ENCODE measurements at regions not wholly inside any gene's neighbourhood (a gene's known extent, or its start where the extent isn't known, plus 50 kb on each side); places are given as distances from the start of the nearest gene placed in this dataset.

DNA sequence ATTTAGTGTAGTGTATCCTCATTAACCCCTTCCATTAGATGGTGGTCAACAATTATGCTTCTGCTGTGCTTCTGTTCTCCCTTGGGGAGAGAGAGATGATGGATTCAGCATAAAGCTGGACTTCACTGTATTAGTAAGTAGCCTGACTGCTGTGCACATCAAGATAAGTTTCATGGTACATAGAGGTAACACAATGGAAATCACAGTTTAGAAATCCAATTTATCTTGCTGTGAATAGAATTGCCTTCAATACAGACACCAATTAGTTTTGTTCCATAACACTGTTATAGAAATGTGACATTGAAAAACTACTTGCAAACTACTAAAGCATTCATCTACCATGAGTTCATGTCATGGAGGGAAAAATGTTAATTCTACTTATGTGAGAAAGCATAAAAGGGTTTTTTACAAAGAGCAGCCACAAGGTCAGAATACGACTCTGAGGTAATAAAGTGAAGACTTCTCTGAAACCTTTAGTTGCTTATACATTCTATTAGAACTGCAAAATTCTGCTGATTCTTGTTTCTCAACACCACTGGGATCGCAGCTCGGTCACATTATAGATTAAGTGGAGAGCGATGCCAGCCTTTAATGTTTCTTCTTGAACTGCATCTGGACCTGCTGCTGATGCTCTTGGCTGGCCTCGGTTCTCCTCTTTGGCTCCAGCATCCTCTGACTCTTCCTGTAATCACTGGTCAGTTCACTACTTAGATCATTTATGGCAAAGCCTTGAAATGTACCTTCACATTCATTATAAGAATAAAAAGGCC lies 190.8 kb downstream of the ATP23 start:
- H3K4me3 ChIP-seq (ENCODE audit: low read length): no peak overlapping the region
- H3K4me2 ChIP-seq (ENCODE audit: low read length): no peak overlapping the region
- no peak for TF ChIP-seq EZH2phosphoT487 (IDR thresholded peaks at IDR 0.05; ENCODE audit: low read depth)
- TF ChIP-seq, protein P1, sequence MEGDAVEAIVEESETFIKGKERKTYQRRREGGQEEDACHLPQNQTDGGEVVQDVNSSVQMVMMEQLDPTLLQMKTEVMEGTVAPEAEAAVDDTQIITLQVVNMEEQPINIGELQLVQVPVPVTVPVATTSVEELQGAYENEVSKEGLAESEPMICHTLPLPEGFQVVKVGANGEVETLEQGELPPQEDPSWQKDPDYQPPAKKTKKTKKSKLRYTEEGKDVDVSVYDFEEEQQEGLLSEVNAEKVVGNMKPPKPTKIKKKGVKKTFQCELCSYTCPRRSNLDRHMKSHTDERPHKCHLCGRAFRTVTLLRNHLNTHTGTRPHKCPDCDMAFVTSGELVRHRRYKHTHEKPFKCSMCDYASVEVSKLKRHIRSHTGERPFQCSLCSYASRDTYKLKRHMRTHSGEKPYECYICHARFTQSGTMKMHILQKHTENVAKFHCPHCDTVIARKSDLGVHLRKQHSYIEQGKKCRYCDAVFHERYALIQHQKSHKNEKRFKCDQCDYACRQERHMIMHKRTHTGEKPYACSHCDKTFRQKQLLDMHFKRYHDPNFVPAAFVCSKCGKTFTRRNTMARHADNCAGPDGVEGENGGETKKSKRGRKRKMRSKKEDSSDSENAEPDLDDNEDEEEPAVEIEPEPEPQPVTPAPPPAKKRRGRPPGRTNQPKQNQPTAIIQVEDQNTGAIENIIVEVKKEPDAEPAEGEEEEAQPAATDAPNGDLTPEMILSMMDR (IDR thresholded peaks at IDR 0.05; ENCODE audit: low read depth, low read length): no peak
- no peaks in the 10 kb centered on the region for H3K36me3 ChIP-seq (replicated peaks; ENCODE audit: low read depth, low read length)
- no peaks in the 10 kb centered on the region for H3K27me3 ChIP-seq (ENCODE audit: low read depth, low read length)
- H3K9ac ChIP-seq (ENCODE audit: low read length): no peak overlapping the region
- H4K20me1 ChIP-seq (ENCODE audit: insufficient read depth, low read length): no peaks in the 10 kb centered on the region
- H3K27ac ChIP-seq (ENCODE audit: low read length): no peak overlapping the region
- H3K9me3 ChIP-seq (ENCODE audit: insufficient read depth, low read length): no peaks in the 10 kb centered on the region
- H2AFZ ChIP-seq (ENCODE audit: low read depth, low read length): no peak overlapping the region
- H3K4me1 ChIP-seq (ENCODE audit: low read length): no peaks in the 10 kb centered on the region
- no peaks in the 10 kb centered on the region for H3K79me2 ChIP-seq (ENCODE audit: low read length)

DNA sequence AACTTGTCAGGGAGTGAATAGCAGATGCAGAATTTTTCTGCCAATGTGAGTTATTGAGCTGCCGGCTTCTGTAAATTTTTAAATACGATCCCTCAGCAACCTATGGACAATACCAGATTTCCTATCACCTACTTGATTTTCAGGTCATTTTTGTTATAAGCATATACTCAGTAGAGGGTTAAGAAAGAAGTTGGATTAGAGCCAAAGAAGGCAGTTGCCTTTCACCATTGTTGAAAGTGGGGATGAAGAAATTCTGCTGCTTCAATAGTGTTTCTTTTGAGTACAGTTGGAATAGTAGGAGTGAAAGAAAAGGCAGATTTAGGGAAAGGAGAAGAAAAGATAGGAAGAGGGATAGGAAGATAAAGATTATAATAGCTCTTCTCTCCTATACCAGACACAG lies 197.1 kb downstream of the ATP23 start:
- Histone ChIP-seq H4K20me1 (ENCODE audit: insufficient read depth, low read length) (no peaks in the 10 kb centered on the region), H3K9ac (ENCODE audit: low read length) (no peak overlapping the region), H3K79me2 (ENCODE audit: low read length) (no peaks in the 10 kb centered on the region), H2AFZ (ENCODE audit: low read depth, low read length) (no peak overlapping the region), H3K4me2 (ENCODE audit: low read length) (no peak overlapping the region), H3K36me3 (replicated peaks; ENCODE audit: low read depth, low read length) (no peaks in the 10 kb centered on the region), H3K4me3 (ENCODE audit: low read length) (no peak overlapping the region), H3K27ac (ENCODE audit: low read length) (no peak overlapping the region), H3K27me3 (ENCODE audit: low read depth, low read length) (0 out of 2 replicates have a peak, but pooled peaks cover 3% of the 10 kb centered on the region), H3K4me1 (ENCODE audit: low read length) (no peaks in the 10 kb centered on the region), H3K9me3 (ENCODE audit: insufficient read depth, low read length) (no peaks in the 10 kb centered on the region)
- TF ChIP-seq EZH2phosphoT487 (IDR thresholded peaks at IDR 0.05; ENCODE audit: low read depth): no peak
- TF ChIP-seq, protein P1 (IDR thresholded peaks at IDR 0.05; ENCODE audit: low read depth, low read length): no peak

DNA sequence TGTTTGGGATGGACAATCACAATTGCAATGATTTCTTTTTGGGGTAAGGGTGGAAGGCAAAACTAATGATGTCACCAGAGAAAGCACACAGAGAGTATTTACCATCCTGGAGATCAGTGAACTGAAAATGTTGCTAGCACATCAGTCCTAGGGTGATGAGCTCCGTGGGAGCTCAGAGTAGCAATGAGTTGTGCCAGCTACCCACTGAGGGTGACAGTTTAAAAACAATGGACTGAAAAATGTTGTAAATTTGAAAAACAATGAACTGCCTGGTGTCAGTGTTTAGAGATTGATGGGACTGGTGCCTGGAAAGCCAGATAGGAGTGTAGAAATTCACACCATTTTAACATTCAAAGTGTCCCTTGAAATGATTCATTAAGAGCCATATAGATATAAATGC lies 198.5 kb downstream of the ATP23 start:
- Histone ChIP-seq H3K9ac (ENCODE audit: low read length) (no peak overlapping the region), H2AFZ (ENCODE audit: low read depth, low read length) (no peak overlapping the region), H3K4me3 (ENCODE audit: low read length) (no peak overlapping the region), H4K20me1 (ENCODE audit: insufficient read depth, low read length) (no peaks in the 10 kb centered on the region), H3K27me3 (ENCODE audit: low read depth, low read length) (0 out of 2 replicates have a peak, but pooled peaks cover 3% of the 10 kb centered on the region), H3K9me3 (ENCODE audit: insufficient read depth, low read length) (no peaks in the 10 kb centered on the region), H3K79me2 (ENCODE audit: low read length) (no peaks in the 10 kb centered on the region), H3K27ac (ENCODE audit: low read length) (no peak overlapping the region), H3K36me3 (replicated peaks; ENCODE audit: low read depth, low read length) (no peaks in the 10 kb centered on the region), H3K4me1 (ENCODE audit: low read length) (no peaks in the 10 kb centered on the region), H3K4me2 (ENCODE audit: low read length) (no peak overlapping the region)
- TF ChIP-seq EZH2phosphoT487 (IDR thresholded peaks at IDR 0.05; ENCODE audit: low read depth): no peak
- TF ChIP-seq, protein P1 (IDR thresholded peaks at IDR 0.05; ENCODE audit: low read depth, low read length): no peak

DNA sequence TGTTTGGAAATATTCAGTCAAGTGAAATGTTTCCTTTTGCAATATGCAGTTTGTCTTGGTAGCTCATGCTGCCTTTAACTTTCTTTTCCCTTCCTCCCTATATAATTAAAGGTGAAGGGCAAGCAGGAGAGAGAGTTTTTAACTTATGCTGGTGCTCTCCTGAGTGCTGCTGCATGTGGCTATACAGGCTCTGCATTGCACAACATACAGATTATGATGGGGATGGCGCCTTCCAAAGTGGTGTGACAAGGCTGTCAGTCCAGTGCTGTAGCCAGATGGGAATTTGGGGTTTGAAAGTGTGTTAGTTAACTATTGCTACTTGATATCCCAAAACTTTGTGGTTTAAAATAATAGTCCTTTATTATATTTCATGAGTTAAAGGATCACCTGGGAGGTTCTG lies 199.0 kb downstream of the ATP23 start:
- H2AFZ ChIP-seq (ENCODE audit: low read depth, low read length): no peak overlapping the region
- H3K27me3 ChIP-seq (ENCODE audit: low read depth, low read length): 0 out of 2 replicates have a peak, but pooled peaks cover 3% of the 10 kb centered on the region
- H3K9me3 ChIP-seq (ENCODE audit: insufficient read depth, low read length): no peaks in the 10 kb centered on the region
- no peak overlapping the region for H3K4me3 ChIP-seq (ENCODE audit: low read length)
- H4K20me1 ChIP-seq (ENCODE audit: insufficient read depth, low read length): no peaks in the 10 kb centered on the region
- no peaks in the 10 kb centered on the region for H3K4me1 ChIP-seq (ENCODE audit: low read length)
- no peak overlapping the region for H3K4me2 ChIP-seq (ENCODE audit: low read length)
- no peak overlapping the region for H3K9ac ChIP-seq (ENCODE audit: low read length)
- TF ChIP-seq, protein P1 (IDR thresholded peaks at IDR 0.05; ENCODE audit: low read depth, low read length): no peak
- TF ChIP-seq EZH2phosphoT487 (IDR thresholded peaks at IDR 0.05; ENCODE audit: low read depth): no peak
- no peaks in the 10 kb centered on the region for H3K36me3 ChIP-seq (replicated peaks; ENCODE audit: low read depth, low read length)
- H3K79me2 ChIP-seq (ENCODE audit: low read length): no peaks in the 10 kb centered on the region
- no peak overlapping the region for H3K27ac ChIP-seq (ENCODE audit: low read length)
